Nephron (organoid): ENCODE measurements at regions not wholly inside any gene's neighbourhood (a gene's known extent, or its start where the extent isn't known, plus 50 kb on each side); places are given as distances from the start of the nearest gene placed in this dataset.

Experiments used
- H3K27ac Mint-ChIP-seq, 3 experiments: 2 replicates each; pipeline ENCODE4 v1.8.0; 2020; ENCODE audit warnings: mixed read lengths in 3 of 3, mild to moderate bottlenecking in 2 of 3, moderate library complexity in 1 of 3
- H3K27me3 Mint-ChIP-seq: 2 replicates; pipeline ENCODE4 v1.8.0; 2021; ENCODE audit warnings: low read depth, mild to moderate bottlenecking, moderate library complexity, mixed read lengths
- H3K36me3 Mint-ChIP-seq: 2 replicates; pipeline ENCODE4 v1.8.0; 2020; ENCODE audit warnings: low read depth, mixed read lengths
- H3K4me1 Mint-ChIP-seq: 2 replicates; pipeline ENCODE4 v1.8.0; 2020; ENCODE audit warnings: mixed read lengths
- H3K4me3 Mint-ChIP-seq, 3 experiments: 2 replicates each; pipeline ENCODE4 v1.8.0; 2020; ENCODE audit warnings: mild to moderate bottlenecking in 3 of 3, mixed read lengths in 3 of 3, moderate library complexity in 2 of 3
- H3K9me3 Mint-ChIP-seq: 2 replicates; pipeline ENCODE4 v1.8.0; 2020; ENCODE audit warnings: mixed read lengths
- TF ChIP-seq, protein P1 (sequence below), 3 experiments: fragments of 200-600 bp; sonication (generic); IDR thresholded peaks; one replicate each; pipeline ENCODE4 v1.5.0; 2021; ENCODE audit warnings: antibody characterized with exemption in 3 of 3; ENCODE audit not compliant: unreplicated experiment in 3 of 3

DNA sequence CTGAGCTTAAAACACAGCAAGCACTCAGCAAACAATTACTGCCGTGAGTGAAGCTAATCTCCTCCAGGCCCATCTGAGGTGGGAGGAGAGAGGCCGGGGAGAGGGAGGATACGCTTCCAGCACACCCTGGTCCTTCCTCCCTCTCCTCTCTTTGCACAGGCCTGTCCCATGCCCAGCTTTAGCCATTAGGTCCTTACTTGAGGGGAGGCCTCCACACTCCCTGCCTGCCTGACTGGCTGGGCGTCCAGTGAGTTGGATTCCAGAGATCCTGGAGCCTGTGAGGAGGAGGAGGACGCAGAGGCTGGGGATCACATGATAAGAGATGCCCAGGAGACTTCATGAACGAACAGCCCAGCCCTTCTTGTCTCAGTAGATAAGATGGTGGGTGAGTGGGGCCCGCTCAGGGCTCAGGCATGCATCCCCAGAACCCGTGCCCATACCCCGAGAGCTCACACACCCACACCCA is 65.1 kb upstream of the NCOR2 start:
- no peaks in the 10 kb centered on the region for H3K9me3 Mint-ChIP-seq
- H3K27me3 Mint-ChIP-seq = peaks cover 15% of the 10 kb centered on the region
- peaks cover 59% of the 10 kb centered on the region for H3K4me1 Mint-ChIP-seq
- TF ChIP-seq, protein P1, sequence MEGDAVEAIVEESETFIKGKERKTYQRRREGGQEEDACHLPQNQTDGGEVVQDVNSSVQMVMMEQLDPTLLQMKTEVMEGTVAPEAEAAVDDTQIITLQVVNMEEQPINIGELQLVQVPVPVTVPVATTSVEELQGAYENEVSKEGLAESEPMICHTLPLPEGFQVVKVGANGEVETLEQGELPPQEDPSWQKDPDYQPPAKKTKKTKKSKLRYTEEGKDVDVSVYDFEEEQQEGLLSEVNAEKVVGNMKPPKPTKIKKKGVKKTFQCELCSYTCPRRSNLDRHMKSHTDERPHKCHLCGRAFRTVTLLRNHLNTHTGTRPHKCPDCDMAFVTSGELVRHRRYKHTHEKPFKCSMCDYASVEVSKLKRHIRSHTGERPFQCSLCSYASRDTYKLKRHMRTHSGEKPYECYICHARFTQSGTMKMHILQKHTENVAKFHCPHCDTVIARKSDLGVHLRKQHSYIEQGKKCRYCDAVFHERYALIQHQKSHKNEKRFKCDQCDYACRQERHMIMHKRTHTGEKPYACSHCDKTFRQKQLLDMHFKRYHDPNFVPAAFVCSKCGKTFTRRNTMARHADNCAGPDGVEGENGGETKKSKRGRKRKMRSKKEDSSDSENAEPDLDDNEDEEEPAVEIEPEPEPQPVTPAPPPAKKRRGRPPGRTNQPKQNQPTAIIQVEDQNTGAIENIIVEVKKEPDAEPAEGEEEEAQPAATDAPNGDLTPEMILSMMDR (IDR thresholded peaks at IDR 0.05; ENCODE audit: unreplicated experiment in 3 of 3) = no peak
- H3K36me3 Mint-ChIP-seq = no peaks in the 10 kb centered on the region
- H3K27ac Mint-ChIP-seq = peak overlapping the region; percentile 85 to 92 (median 91)
- H3K4me3 Mint-ChIP-seq = peak overlapping the region in 1 of 3 experiments; percentile 2

DNA sequence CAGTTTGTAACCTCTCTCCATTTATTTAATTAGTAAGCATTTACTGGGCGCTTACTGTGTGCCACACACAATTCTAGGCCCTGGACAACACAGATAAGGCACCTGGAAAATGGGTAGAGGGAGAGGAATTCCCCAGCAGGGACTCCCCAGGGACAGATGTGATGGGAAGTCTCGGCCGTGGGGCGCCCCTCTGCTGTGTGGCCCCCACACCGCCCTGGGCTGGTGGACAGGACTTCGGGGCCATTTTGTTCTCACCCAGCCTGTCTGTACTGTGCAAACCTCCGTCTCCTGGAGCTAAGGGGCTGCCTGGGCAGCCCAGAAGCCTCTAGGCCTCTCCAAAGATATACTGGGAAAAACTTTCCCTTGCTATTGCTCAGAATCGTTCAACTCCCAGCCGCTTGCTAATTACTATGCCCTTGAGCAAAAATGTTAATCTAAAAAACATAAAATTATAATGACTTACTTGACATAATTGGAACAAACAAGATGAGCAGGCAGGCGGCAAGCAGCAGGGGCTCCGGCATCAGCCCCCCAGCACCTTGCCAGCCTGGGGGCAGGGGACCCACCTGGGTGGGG is 64.4 kb upstream of the NCOR2 start:
- no peaks in the 10 kb centered on the region for H3K36me3 Mint-ChIP-seq
- no peaks in the 10 kb centered on the region for H3K9me3 Mint-ChIP-seq
- H3K4me3 Mint-ChIP-seq = no peak overlapping the region
- peaks cover 64% of the 10 kb centered on the region for H3K4me1 Mint-ChIP-seq
- TF ChIP-seq, protein P1 (IDR thresholded peaks at IDR 0.05; ENCODE audit: unreplicated experiment in 3 of 3) = no peak
- peaks cover 18% of the 10 kb centered on the region for H3K27me3 Mint-ChIP-seq
- peak overlapping the region in 2 of 3 experiments; percentile 49 to 91 for H3K27ac Mint-ChIP-seq

DNA sequence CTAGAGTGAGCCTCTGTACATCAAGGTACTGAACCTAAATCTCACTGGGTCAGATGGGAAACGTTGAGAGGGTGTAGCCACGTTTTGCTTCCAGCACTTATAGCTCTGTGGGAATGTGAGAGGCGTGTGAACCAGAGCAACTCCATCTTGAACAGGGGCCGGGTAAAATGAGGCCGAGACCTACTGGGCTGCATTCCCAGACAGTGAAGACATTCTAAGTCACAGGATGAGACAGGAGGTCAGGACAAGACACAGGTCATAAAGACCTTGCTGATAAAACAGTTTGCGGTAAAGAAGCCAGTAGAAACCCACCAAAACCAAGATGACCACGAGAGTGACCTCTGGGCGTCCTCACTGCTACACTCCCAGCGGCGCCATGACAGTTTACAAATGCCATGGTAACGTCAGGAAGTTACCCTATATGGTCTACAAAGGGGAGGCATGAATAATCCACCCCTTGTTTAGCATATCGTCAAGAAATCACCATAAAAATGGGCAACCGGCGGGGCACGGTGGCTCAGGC is 63.4 kb upstream of the NCOR2 start:
- Mint-ChIP-seq H3K27ac (peak overlapping the region; percentile 44 to 91 (median 86)), H3K4me1 (peaks cover 66% of the 10 kb centered on the region), H3K27me3 (peaks cover 22% of the 10 kb centered on the region), H3K4me3 (no peak overlapping the region), H3K9me3 (no peaks in the 10 kb centered on the region), H3K36me3 (no peaks in the 10 kb centered on the region)
- TF ChIP-seq, protein P1 (IDR thresholded peaks at IDR 0.05; ENCODE audit: unreplicated experiment in 3 of 3) = no peak

DNA sequence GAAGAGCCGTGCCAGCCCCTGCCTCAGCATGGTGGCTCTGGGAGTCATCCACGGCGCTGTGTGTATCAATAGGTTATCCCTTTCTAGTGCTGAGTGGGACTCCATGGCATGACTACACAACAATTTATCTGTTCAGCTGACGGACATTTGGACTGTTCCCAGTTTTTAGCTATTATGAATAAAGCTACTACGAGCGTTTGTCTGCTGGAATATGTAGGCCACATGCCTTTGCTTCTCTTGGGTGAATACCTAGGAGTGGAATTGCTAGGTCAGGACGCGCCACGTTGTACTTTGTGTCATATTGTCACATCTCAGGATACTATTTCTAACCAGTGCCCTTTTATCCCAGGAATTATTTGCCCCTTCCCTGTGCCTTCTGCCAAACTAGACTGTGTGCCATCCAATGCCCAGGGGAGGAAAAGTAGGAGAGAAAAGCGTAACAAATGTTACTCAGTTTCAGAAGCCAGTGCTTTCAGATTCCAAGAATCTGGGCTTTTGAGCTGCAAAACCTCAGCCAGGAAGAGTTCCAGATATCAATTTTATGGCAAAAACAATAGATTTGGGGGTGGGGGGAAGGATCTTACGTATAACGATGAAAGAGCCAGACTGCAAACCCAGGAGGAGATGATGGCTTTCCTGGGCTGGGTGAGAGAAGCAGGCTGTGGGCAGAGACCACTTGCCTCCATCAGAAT is 62.5 kb upstream of the NCOR2 start:
- H3K36me3 Mint-ChIP-seq = no peaks in the 10 kb centered on the region
- H3K27ac Mint-ChIP-seq = peak overlapping the region in 2 of 3 experiments; percentile 86 to 91
- peaks cover 28% of the 10 kb centered on the region for H3K27me3 Mint-ChIP-seq
- H3K4me1 Mint-ChIP-seq = peaks cover 71% of the 10 kb centered on the region
- TF ChIP-seq, protein P1 (IDR thresholded peaks at IDR 0.05; ENCODE audit: unreplicated experiment in 3 of 3) = no peak
- no peaks in the 10 kb centered on the region for H3K9me3 Mint-ChIP-seq
- peak overlapping the region in 1 of 3 experiments; percentile 16 for H3K4me3 Mint-ChIP-seq

DNA sequence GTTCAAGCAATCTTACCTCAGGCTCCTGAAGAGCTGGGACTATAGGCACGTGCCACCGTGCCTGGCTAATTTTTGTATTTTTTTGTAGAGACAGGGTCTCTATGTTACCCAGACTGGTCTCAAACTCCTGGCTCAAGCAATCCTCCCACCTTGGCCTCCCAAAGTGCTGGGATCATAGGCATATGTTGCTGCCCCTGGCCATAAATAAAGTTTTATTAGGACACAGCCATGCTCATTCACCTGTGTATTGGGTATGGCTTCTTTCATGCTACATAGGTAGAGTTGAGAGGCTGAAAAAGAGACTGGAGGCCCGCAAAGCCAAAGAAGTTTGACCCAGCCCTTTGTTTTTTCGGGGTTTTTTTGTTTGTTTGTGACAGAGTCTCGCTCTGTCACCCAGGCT is 61.7 kb upstream of the NCOR2 start:
- Mint-ChIP-seq H3K27me3 (peaks cover 28% of the 10 kb centered on the region), H3K36me3 (no peaks in the 10 kb centered on the region), H3K4me3 (no peak overlapping the region), H3K9me3 (no peaks in the 10 kb centered on the region), H3K27ac (no peak overlapping the region), H3K4me1 (peaks cover 71% of the 10 kb centered on the region)
- TF ChIP-seq, protein P1 (IDR thresholded peaks at IDR 0.05; ENCODE audit: unreplicated experiment in 3 of 3) = no peak
